ENCODE measurements at regions not wholly inside any gene's neighbourhood (a gene's known extent, or its start where the extent isn't known, plus 50 kb on each side); places are given as distances from the start of the nearest gene placed in this dataset.

GRCh38 chr10:104517946-104518345 is 123.1 kb upstream of the SORCS3 start:
- ChIA-PET CTCF (no interaction called here), POLR2A (ENCODE audit: low non-redundant PET) (no interaction called here)
- no peak for TF ChIP-seq CTCF (conservative IDR thresholded peaks at IDR 0.05; ENCODE audit: low read depth)
- no peak overlapping the region for H3K27ac ChIP-seq
- no peak for DNase-seq (ENCODE audit: low spot score)

DNA sequence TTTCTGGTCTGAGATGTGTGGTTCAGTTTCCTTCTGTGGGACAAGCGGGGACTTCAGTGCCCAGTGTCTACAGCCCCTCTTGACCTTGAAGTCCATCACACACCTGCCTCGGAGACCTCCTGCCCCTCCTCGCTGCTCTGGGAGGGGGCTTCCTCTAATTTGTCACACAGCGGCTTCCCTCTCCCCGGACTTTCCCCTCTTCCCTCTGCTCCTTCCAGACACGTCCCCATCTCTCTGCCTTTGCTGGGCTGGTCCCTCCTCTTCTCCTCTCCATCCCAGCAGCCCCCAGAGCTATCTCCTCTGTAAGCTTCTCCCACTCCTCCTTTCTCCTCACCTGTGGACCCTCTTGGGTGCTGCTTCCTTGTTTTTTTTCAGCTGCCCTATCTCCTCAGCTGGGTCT is 122.2 kb upstream of the SORCS3 start:
- H3K27ac ChIP-seq: no peak overlapping the region
- ChIA-PET CTCF (interaction anchor here (0.6 kb wide), 1 partner anchor 832 kb away, joined by 3 read pairs; no protein-coding TSS in a partner anchor), POLR2A (ENCODE audit: low non-redundant PET) (no interaction called here)
- no peak for TF ChIP-seq CTCF (conservative IDR thresholded peaks at IDR 0.05; ENCODE audit: low read depth)
- no peak for DNase-seq (ENCODE audit: low spot score)

- DNase-seq (ENCODE audit: low spot score): no peak
- H3K27ac ChIP-seq: no peak overlapping the region
- POLR2A ChIA-PET (ENCODE audit: low non-redundant PET): no interaction called here
- TF ChIP-seq CTCF (conservative IDR thresholded peaks at IDR 0.05; ENCODE audit: low read depth): no peak
- CTCF ChIA-PET: no interaction called here
Measured at GRCh38 chr10:104520653-104521052, 120.4 kb upstream of the SORCS3 start.

DNA sequence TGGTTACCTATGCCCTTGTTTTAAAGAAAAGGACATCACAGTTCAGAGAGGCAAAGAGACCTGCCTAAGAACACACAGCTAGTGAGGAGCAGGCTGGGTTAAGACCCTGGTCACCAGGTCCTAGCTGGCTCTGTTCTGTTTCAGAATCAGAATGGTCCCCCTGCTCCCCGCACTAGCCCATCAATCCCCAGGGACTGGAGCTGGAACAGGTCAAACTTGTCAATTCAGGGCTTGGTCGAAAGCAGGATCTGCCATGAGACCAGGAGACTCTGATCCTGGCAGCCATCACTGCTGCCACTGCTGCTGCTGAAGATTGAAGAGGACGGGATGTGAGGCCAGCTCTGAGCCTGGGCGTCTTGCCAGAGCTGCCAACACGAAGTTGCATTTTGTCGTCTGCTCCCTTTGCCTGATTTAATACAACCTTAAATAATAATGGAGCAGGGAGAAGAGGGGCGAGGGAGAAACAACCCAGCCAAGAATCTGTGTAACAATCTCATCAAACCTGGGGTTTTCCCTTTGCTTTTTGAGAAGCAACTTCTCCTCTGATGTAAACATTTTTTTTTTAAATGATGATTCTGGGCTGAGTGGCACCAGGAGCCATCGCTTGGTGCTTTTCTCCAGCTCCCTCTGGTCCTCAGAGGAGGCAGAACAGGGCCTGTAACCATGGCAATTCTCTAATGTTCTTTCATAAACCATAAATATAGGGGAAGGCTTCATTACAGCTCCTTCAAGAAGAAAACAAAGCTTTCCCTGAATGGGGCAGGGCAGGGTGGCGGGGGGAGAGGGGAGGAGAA is 119.0 kb upstream of the SORCS3 start:
- TF ChIP-seq CTCF (conservative IDR thresholded peaks at IDR 0.05; ENCODE audit: low read depth): no peak
- no peak overlapping the region for H3K27ac ChIP-seq
- ChIA-PET CTCF (no interaction called here), POLR2A (ENCODE audit: low non-redundant PET) (no interaction called here)
- no peak for DNase-seq (ENCODE audit: low spot score)

GRCh38 chr10:104526188-104526587 is 114.9 kb upstream of the SORCS3 start:
- CTCF ChIA-PET: interaction anchor here (1.2 to 1.5 kb wide), 2 partner anchors 10 to 119 kb away, joined by 3 to 5 read pairs; no protein-coding TSS in a partner anchor
- TF ChIP-seq CTCF (conservative IDR thresholded peaks at IDR 0.05; ENCODE audit: low read depth): no peak
- H3K27ac ChIP-seq: no peak overlapping the region
- no peak for DNase-seq (ENCODE audit: low spot score)
- POLR2A ChIA-PET (ENCODE audit: low non-redundant PET): no interaction called here

GRCh38 chr10:104527013-104527412 is 114.1 kb upstream of the SORCS3 start:
- H3K27ac ChIP-seq: no peak overlapping the region
- ChIA-PET POLR2A (ENCODE audit: low non-redundant PET) (no interaction called here), CTCF (interaction anchor here (1.2 kb wide), 1 partner anchor 120 kb away, joined by 5 read pairs; no protein-coding TSS in a partner anchor)

More at GRCh38 chr10:104527013-104527412, 114.1 kb upstream of the SORCS3 start:
- no peak for TF ChIP-seq CTCF (conservative IDR thresholded peaks at IDR 0.05; ENCODE audit: low read depth)
- DNase-seq (ENCODE audit: low spot score): no peak
